NCI-H1417 (cell line): ENCODE measurements at regions not wholly inside any gene's neighbourhood (a gene's known extent, or its start where the extent isn't known, plus 50 kb on each side); places are given as distances from the start of the nearest gene placed in this dataset.

ENCODE experiments used
- DNase-seq, 3 experiments: peaks; one replicate each; lab custom pipeline; 2025; lab: John Stamatoyannopoulos, UW

DNA sequence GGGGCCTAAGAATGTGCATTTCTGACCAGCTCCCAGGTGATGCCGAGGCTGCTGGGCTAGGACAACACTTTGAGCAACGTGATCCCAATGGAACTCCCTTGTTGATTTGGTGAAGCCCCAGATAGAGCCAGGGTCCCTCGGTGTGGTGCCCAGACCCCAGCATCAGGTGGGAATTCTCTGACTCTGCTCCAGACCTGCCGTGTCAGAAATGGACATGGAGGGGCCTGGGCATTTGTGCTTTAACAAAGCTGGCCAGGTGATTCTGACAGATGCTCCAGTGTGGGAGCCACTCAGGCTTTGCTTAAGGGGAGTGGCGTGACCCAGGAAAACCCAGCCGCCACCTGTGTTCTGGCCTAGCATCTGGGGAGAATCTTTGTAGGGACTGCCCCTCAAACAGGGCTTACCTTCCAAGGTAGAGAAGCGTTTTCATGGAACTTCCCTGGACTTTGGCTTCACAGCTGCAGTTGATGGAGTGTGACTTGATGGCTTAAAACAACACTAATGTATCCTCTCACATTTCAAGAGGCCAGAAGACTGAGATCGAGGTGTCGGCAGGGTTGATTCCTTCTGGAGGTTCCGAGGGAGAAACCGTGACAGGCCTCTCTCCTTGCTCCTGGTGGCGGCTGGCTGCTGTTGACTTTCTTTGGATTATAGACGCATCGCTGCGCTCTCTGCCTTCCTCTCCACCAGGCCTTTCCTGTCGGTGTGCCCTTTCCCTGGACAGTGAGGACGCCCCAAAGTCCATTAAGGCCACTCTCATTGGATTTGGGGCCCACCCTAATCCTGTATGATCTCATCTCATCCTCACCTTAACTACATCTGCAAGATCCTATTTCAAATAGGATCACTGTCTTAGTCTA, 57.0 kb upstream of the HDAC4 start:
- DNase-seq: no peak

DNA sequence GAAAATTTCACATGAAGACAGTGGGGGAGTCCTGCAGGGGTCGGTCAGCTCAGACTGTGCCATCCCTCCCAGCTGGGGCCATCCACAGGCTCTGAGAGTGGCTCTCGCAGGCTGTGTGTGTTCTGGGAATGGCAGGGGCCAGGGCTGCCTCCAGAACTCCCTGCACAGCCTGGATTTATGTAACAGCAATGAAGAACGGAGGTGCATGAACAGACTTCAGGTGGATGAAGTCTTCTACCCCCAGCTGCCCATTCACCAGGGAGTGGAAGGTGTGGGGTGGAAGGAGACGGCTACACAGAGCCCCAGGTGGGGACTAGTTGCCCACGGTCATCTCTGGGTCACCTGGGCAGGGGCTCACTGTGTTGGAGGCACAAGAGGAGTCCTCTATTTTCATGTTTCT, 56.1 kb upstream of the HDAC4 start:
- DNase-seq: no peak

DNA sequence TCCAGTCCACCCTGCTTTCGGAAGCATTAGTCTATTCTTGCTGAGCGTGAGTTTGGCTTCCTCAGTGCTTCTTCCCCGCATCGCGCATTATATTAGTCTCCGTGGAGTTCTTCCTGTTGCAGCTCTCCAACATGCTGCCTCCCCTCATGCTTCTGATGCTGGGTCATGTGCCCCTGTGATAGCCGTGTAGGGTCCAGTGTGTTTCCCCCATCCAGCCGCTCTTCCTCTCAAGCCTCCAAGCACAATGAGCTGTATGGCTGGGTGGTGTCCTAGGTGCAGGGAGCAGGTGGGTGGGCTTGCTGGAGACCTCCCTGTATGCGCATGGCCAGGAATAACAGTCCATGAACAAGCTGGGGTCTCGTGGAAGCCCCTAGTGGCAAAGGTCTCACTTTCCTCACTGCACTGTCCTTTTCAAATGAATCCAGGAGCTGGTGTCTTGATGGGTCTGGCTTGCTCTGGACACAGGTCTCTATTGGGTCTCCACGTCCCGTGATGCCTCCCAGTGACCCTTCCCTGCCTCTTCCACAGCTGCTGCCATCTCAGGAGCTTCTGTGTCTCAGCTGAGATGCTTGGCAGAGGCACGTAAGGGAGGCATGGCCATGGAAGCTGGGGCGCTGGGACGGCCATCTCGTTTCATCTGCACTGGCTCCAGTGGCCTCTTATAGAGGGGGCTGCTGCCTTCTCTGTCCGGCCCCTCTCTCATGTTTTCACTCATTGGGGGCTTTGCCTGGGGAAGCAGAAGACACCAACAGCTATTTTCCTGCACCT, 54.8 kb upstream of the HDAC4 start:
- DNase-seq: no peak

DNA sequence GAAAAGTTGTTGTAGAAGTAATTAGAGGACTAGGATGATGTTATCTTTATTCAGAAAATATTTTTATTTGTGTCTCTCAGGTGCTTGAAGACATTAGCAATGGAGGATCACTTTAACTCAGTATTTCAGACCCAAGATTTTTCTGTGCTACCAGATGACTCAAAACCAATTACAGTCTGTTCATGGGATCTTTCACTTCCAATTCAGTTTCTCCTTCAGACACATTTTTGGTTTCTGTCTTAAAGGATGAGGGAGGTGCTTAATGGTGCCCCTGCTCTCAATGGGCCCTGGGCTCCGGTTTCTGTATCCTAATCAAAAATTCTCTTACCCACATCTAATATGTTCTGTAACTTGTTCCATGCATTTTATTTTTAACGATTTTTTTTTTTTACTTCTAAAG, 53.7 kb upstream of the HDAC4 start:
- DNase-seq: no peak
